B cell (primary cell): ENCODE measurements at regions not wholly inside any gene's neighbourhood (a gene's known extent, or its start where the extent isn't known, plus 50 kb on each side); places are given as distances from the start of the nearest gene placed in this dataset.

Experiments used
- ATAC-seq: fragments of 200-7000 bp; cut with Tn5 transposase; one replicate; pipeline ENCODE4 v1.10.0; 2021; ENCODE audit warnings: low read depth, mild to moderate bottlenecking, moderate number of reproducible peaks, moderate library complexity
- CTCF ChIA-PET: fragments of 350-600 bp; sonication (Branson Sonifier 250); formaldehyde crosslinking; loops from one replicate; lab custom pipeline; 2021; ENCODE audit warnings: antibody characterized with exemption, inconsistent platforms; lab: Charles Lee
- POLR2A ChIA-PET: fragments of 350-600 bp; sonication (Branson Sonifier 250); formaldehyde crosslinking; loops from one replicate; lab custom pipeline; 2021; ENCODE audit warnings: antibody characterized with exemption; lab: Charles Lee
- DNase-seq: peaks from one replicate; pipeline ENCODE4 v3.0.0; 2013
- H2AFZ ChIP-seq: 2 replicates; pipeline ENCODE4 v1.6.1; 2012; ENCODE audit warnings: mild to moderate bottlenecking, low read depth, low read length; ENCODE audit not compliant: insufficient read depth, poor library complexity, severe bottlenecking
- H3K27ac ChIP-seq, 2 donors: 1 replicate in 1 of 2; 2 replicates in 1 of 2; pipeline ENCODE4 v1.5.1; 2012 to 2013; ENCODE audit warnings: low read length in 2 of 2, mild to moderate bottlenecking in 2 of 2, moderate library complexity in 1 of 2
- H3K27me3 ChIP-seq, 4 experiments: fragments of 200-600 bp in 1 of 4; sonication (generic) in 1 of 4; replicated peaks in 1 of 4; 1 replicate in 2 of 4; 2 replicates in 2 of 4; pipeline versions ENCODE4 v1.6.1 to v1.7.0; 2013 to 2016; ENCODE audit warnings: low read length in 3 of 4, mild to moderate bottlenecking in 2 of 4, mixed read lengths in 1 of 4, moderate library complexity in 1 of 4; ENCODE audit not compliant: insufficient read depth in 4 of 4, control insufficient read depth in 3 of 4; ENCODE audit errors: control extremely low read depth in 1 of 4
- H3K36me3 ChIP-seq, 2 experiments: replicated peaks in 1 of 2; 1 replicate in 1 of 2; 2 replicates in 1 of 2; pipeline versions ENCODE4 v1.6.1 to v1.7.1; 2013; ENCODE audit warnings: low read length in 1 of 2; ENCODE audit not compliant: insufficient read depth in 2 of 2, control insufficient read depth in 1 of 2; ENCODE audit errors: control extremely low read depth in 1 of 2, extremely low read depth in 1 of 2
- H3K4me1 ChIP-seq, 2 donors: fragments of 200-600 bp in 1 of 2; sonication (generic) in 1 of 2; 1 replicate in 1 of 2; 2 replicates in 1 of 2; pipeline versions ENCODE4 v1.5.1 to v1.6.1; 2013 to 2017; ENCODE audit warnings: low read length in 2 of 2; ENCODE audit not compliant: control insufficient read depth in 2 of 2, insufficient read depth in 2 of 2
- H3K4me2 ChIP-seq: replicated peaks from 2 replicates; pipeline ENCODE3; 2012; ENCODE audit warnings: mild to moderate bottlenecking, low read depth, low read length; ENCODE audit not compliant: poor library complexity, severe bottlenecking
- H3K4me3 ChIP-seq, 5 experiments: fragments of 200-600 bp in 1 of 5; sonication (generic) in 1 of 5; 1 replicate in 3 of 5; 2 replicates in 2 of 5; pipeline versions ENCODE4 v1.5.1 to v1.7.0; 2011 to 2016; ENCODE audit warnings: low read length in 4 of 5, mild to moderate bottlenecking in 4 of 5, low read depth in 2 of 5, control low read depth in 1 of 5, moderate library complexity in 1 of 5; ENCODE audit not compliant: insufficient read depth in 1 of 5; ENCODE audit errors: control extremely low read depth in 1 of 5, extremely low read depth in 1 of 5
- H3K79me2 ChIP-seq: fragments of 200-600 bp; sonication (generic); one replicate; pipeline ENCODE4 v1.6.0; 2016; ENCODE audit warnings: low read length; ENCODE audit not compliant: control insufficient read depth, insufficient read depth
- H3K9ac ChIP-seq: fragments of 200-600 bp; sonication (generic); 2 replicates; pipeline ENCODE4 v1.6.1; 2017; ENCODE audit warnings: mild to moderate bottlenecking, low read length, moderate library complexity
- H3K9me3 ChIP-seq, 3 donors: one replicate each; pipeline versions ENCODE4 v1.6.1 to v1.7.1; 2013; ENCODE audit warnings: low read length in 2 of 3; ENCODE audit not compliant: control insufficient read depth in 2 of 3, insufficient read depth in 1 of 3; ENCODE audit errors: control extremely low read depth in 1 of 3
- H4K20me1 ChIP-seq: 2 replicates; pipeline ENCODE4 v1.6.0; 2012; ENCODE audit warnings: mild to moderate bottlenecking, low read length; ENCODE audit not compliant: insufficient read depth, control insufficient read depth, poor library complexity, severe bottlenecking
- H3K27ac Mint-ChIP-seq: one replicate; pipeline ENCODE4 v1.8.0; 2021; ENCODE audit warnings: mixed read lengths
- H3K27me3 Mint-ChIP-seq: one replicate; pipeline ENCODE4 v1.8.0; 2021; ENCODE audit warnings: mixed read lengths
- H3K4me1 Mint-ChIP-seq: one replicate; pipeline ENCODE4 v1.8.0; 2021; ENCODE audit warnings: mixed read lengths
- H3K4me3 Mint-ChIP-seq: one replicate; pipeline ENCODE4 v1.8.0; 2021; ENCODE audit warnings: mixed read lengths
- H3K9me3 Mint-ChIP-seq: one replicate; pipeline ENCODE4 v1.8.0; 2022; ENCODE audit warnings: mixed read lengths; ENCODE audit not compliant: insufficient read depth
- CTCF ChIP-seq: fragments of 200-600 bp; IDR thresholded peaks from one replicate; pipeline ENCODE4 v1.8.0; 2022; ENCODE audit warnings: antibody characterized with exemption, mild to moderate bottlenecking
- EZH2 ChIP-seq: IDR thresholded peaks from 2 replicates; pipeline ENCODE4 v1.6.1; 2012; ENCODE audit warnings: borderline replicate concordance, low read depth, mild to moderate bottlenecking, moderate library complexity, low read length; ENCODE audit not compliant: insufficient read depth, poor library complexity, severe bottlenecking
- WGBS: methylation state at CpG from one replicate; pipeline ENCODE4 v1.1.5; 2013; ENCODE audit warnings: missing lambda C conversion rate; ENCODE audit not compliant: insufficient coverage; 5-methylcytosine and 5-hydroxymethylcytosine counted together
- intact Hi-C: fragments of 100-400 bp; cut with micrococcal nuclease; formaldehyde crosslinking; loops from one replicate; pipeline ENCODE4 v1.10.0; 2022

DNA sequence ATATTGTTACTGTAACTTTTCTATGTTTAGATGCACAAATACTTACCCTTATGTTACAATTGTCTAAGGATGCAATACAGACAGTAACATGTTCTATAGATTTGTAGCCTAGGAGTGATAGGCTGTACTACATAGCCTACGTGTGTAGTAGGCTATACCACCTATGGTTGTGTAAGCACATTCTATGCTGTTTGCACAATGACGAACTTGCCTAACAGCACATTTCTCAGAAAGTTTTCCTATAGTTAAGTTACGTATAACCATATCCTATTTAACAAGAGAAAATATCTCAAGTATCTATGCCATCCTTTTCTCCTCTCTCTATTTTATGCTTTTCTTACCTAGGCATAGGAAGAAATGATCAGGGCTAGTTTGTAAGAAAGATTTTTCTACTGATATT lies 710.8 kb upstream of the HTR2C start:
- WGBS: no CpG with 5 or more reads among the region's 3 CpGs
- H3K4me1 Mint-ChIP-seq: peaks cover 12% of the 10 kb centered on the region
- H3K4me1 ChIP-seq: no peaks in the 10 kb centered on the region
- intact Hi-C loops: no loop called here
- CTCF ChIA-PET: no interaction called here
- H4K20me1 ChIP-seq: no peaks in the 10 kb centered on the region
- no peak for TF ChIP-seq CTCF
- no peak for TF ChIP-seq EZH2
- no peaks in the 10 kb centered on the region for H3K27me3 Mint-ChIP-seq
- no peaks in the 10 kb centered on the region for H3K36me3 ChIP-seq
- no peak for DNase-seq
- no peak overlapping the region for H3K9ac ChIP-seq
- no peak overlapping the region for H2AFZ ChIP-seq
- POLR2A ChIA-PET: no interaction called here
- no peaks in the 10 kb centered on the region for H3K9me3 Mint-ChIP-seq
- H3K4me2 ChIP-seq: no peak overlapping the region
- H3K9me3 ChIP-seq: peaks cover 0 to 6% (median 0%) of the 10 kb centered on the region in 3 donors
- no peak overlapping the region for H3K4me3 ChIP-seq
- no peaks in the 10 kb centered on the region for H3K79me2 ChIP-seq
- H3K4me3 Mint-ChIP-seq: no peak overlapping the region
- no peak overlapping the region for H3K27ac ChIP-seq
- H3K27ac Mint-ChIP-seq: no peak overlapping the region
- ATAC-seq: no peak
- no peaks in the 10 kb centered on the region for H3K27me3 ChIP-seq

- Histone ChIP-seq H3K27ac (no peak overlapping the region), H3K4me2 (peak overlapping the region; percentile 55), H4K20me1 (no peaks in the 10 kb centered on the region), H3K4me1 (no peaks in the 10 kb centered on the region), H3K27me3 (no peaks in the 10 kb centered on the region), H3K9me3 (peaks cover 0 to 7% (median 0%) of the 10 kb centered on the region in 3 donors), H3K4me3 (no peak overlapping the region), H2AFZ (peak overlapping the region; percentile 60), H3K36me3 (no peaks in the 10 kb centered on the region), H3K9ac (peak overlapping the region; percentile 50), H3K79me2 (no peaks in the 10 kb centered on the region)
- POLR2A ChIA-PET: no interaction called here
- Mint-ChIP-seq H3K4me1 (peaks cover 8% of the 10 kb centered on the region), H3K27me3 (no peaks in the 10 kb centered on the region), H3K9me3 (no peaks in the 10 kb centered on the region), H3K27ac (no peak overlapping the region), H3K4me3 (peak overlapping the region; percentile 81)
- TF ChIP-seq EZH2: no peak
- no peak for TF ChIP-seq CTCF
- intact Hi-C loops: no loop called here
- CTCF ChIA-PET: no interaction called here
- DNase-seq: no peak
- no peak for ATAC-seq
- WGBS: no CpG with 5 or more reads among the region's 3 CpGs
These were observed 715.2 kb upstream of the HTR2C start for GRCh38 chrX:113868711-113869110.
